ENCODE measurements at regions not wholly inside any gene's neighbourhood (a gene's known extent, or its start where the extent isn't known, plus 50 kb on each side); places are given as distances from the start of the nearest gene placed in this dataset.
"Not testable (repeated sequence)": the region's sequence is repeated elsewhere in the genome, so short reads cannot be mapped to it uniquely, and the experiment has no call there.

DNA sequence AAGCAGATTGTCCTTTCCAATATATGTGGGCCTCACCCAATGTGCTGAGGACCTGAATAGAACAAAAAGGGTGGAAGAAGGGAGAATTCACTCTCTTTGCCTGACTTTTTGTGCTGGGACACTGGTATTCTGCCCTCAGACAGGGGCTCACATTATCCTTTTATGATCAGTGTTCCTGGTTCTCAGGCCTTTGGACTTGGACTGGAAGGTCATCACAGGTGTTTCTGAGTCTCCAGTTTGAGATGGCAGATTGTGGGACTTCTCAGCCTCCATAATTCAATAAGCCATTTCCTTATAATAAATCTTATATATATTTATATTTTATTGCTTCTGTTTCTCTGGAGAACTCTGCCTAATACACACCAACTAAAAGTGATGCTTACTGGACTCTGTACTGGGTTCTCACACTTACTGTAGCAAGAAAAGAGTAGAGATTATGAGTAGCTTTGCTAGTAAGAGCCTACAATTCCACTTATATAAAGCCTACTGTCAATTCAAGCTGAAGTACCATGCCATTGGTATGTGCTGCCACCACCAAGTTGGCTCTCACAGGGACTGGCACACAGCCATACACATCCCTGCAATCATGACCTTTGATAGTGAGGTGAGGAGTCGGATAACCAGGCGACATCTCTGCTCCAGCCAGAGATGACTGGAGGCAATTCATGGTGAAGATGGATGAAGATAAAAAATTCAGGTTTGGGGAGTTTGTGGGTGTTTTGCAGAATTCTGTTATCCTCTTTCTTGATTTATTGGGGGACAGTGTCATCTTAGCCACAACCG, 130.7 kb upstream of the NR3C1 start:
- no peak for DNase-seq (ENCODE audit: low read depth in 2 of 2)

- DNase-seq (ENCODE audit: low read depth in 2 of 2): no peak
Measured at GRCh38 chr5:143533475-143533874, 130.0 kb upstream of the NR3C1 start.

GRCh38 chr5:143527808-143528207, 124.3 kb upstream of the NR3C1 start:
- no peak for DNase-seq (ENCODE audit: low read depth in 2 of 2)

GRCh38 chr5:143525176-143525575, 121.7 kb upstream of the NR3C1 start:
- DNase-seq (ENCODE audit: low read depth in 2 of 2): no peak

- DNase-seq (ENCODE audit: low read depth in 2 of 2): no peak
Measured at GRCh38 chr5:143524338-143524945, 121.0 kb upstream of the NR3C1 start.

- no peak for DNase-seq (ENCODE audit: low read depth in 2 of 2)
Measured at GRCh38 chr5:143521846-143522400, 118.4 kb upstream of the NR3C1 start.

- DNase-seq (ENCODE audit: low read depth in 2 of 2): no peak
Measured at GRCh38 chr5:143521141-143521540, 117.7 kb upstream of the NR3C1 start.

- DNase-seq (ENCODE audit: low read depth in 2 of 2): not testable (repeated sequence)
Measured at GRCh38 chr5:143519215-143519614, 115.7 kb upstream of the NR3C1 start.

DNA sequence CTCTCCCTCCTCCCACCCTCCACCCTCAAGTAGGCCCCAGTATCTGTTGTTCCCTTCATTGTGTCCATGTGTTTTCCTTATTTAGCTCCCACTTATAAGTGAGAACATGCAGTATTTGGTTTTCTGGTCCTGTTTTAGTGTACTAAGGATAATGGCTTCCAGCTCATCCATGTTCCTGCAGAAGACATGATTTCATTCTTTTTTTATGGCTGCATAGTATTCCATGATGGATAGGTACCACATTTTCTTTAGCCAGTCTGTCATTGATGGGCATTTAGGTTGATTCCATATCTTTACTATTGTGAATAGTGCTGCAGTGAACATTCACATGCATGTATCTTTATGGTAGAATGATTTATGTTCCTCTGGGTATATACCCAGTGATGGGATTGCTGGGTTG, 114.3 kb upstream of the NR3C1 start:
- not testable (repeated sequence) for DNase-seq (ENCODE audit: low read depth in 2 of 2)

GRCh38 chr5:143516249-143516648, 112.8 kb upstream of the NR3C1 start:
- DNase-seq (ENCODE audit: low read depth in 2 of 2): no peak

DNA sequence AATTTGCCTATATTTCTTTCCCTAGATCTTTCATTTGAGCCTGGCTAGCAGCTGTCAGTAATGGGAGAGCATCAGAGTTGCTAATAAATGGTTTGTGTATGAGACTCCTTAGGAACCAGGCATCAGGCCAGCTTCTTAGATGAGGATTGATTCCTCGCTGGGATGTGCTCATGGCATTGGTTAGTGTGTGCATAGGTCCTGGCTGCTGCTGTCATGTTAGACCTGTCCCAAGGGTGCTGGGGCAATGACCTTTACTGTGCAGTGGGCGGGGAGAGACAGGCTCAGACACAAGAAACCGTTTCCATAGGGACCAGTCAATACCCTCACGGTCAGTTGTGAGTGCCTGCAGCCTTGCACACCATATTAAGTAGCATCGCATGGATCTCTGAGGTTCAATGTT, 112.3 kb upstream of the NR3C1 start:
- no peak for DNase-seq (ENCODE audit: low read depth in 2 of 2)

DNA sequence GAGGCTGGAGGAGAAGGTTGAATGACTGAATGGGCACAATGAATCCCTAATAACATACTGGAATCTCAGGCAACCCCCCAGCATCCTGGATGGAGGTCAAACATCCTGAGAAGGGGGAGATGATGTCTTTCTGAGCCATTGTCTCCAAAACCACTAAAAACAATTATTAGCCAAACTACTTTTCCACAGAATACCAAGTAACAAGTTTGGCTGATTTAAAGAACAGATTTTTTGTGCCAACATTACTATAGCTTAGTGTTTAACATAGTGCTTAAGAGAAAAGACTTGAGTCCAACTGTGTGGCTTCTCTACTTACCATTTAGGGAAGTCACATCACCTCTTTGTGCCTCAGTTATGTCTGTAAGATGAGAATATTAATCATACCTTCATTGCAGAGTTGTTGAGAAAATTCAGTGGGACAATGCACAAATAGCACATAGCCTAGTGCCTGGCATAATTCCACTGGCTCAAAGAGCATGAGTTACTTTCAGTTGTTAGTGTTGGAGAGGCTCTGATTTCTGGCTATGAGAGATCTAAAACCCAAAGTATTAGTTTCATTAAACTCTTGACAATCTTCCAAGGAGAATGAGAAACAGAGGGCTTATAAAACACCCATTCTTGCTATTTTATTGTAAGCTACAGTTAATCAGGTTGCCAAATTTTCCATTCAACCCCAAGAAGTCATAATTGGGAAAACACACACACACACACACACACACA, 111.3 kb upstream of the NR3C1 start:
- peak; percentile 56 to 63 for DNase-seq (ENCODE audit: low read depth in 2 of 2)

DNA sequence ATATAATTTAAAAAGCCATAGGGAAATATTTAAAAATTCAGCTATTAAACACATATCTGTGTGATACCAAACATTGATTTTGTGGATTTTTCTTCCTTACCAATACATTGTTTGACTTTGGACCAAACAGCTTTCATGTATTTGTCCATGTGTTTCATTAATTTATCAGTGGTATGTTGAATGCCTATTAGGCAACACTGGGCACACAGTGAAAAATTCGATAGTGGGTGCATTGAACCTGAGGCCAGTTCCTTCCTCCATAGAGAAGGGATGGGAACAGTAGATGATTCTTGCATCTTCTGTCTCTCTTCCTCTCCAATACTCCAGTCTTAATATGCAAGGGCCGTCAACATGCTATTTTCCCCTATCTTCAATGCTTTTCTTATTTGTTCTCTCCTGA, 110.2 kb upstream of the NR3C1 start:
- DNase-seq (ENCODE audit: low read depth in 2 of 2): no peak

- DNase-seq (ENCODE audit: low read depth in 2 of 2): no peak
Measured at GRCh38 chr5:143511736-143512135, 108.2 kb upstream of the NR3C1 start.

DNA sequence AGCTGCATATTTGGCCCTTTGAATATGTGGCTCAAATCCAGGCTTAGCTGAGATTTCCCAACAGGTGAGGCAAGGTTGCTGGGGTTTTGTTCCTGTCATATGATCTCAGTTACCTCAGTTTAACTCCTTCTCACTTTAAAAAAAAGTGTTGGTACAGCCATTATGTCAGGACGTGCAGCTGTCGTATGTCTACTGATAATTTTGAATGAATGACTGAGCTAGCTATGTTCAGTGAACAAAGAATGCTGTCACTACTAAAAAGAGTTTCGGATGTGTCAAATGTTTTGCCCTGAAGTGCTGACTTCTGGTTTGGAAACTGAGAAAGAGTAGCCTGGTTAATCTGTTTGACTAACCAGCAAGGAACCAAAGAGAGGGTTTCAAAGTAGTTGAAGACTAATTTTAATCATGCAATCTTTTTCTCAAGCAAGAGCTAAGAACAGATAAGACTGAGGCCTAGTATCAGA, 106.3 kb upstream of the NR3C1 start:
- DNase-seq (ENCODE audit: low read depth in 2 of 2): no peak

- peak; percentile 92 to 93 for DNase-seq (ENCODE audit: low read depth in 2 of 2)
Measured at GRCh38 chr5:143506836-143507552, 103.5 kb upstream of the NR3C1 start.

GRCh38 chr5:143505934-143506333, 102.4 kb upstream of the NR3C1 start:
- DNase-seq (ENCODE audit: low read depth in 2 of 2): no peak

DNA sequence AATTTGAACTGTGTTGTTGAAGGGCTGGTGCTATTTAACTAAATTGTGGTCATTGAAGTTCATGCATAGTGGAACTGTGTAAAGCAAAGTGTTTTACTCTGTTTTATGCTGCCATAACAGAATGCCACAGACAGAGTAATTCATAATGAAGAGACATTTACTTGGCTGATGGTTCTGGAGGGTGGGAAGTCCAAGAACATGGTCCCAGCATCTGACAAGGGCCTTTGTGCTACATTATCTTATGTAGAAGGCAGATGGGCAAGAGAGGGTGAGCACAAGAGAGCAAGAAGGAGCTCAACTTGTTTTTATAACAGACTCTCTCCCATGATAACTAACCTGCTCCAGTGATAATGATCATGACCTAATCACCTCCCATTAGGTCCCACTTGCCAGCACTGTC, 101.9 kb upstream of the NR3C1 start:
- DNase-seq (ENCODE audit: low read depth in 2 of 2): no peak

GRCh38 chr5:143501310-143502044, 98.0 kb upstream of the NR3C1 start:
- peak; percentile 44 to 60 for DNase-seq (ENCODE audit: low read depth in 2 of 2)

- DNase-seq (ENCODE audit: low read depth in 2 of 2): no peak
Measured at GRCh38 chr5:143499480-143500114, 96.1 kb upstream of the NR3C1 start.

- no peak for DNase-seq (ENCODE audit: low read depth in 2 of 2)
Measured at GRCh38 chr5:143498821-143499220, 95.3 kb upstream of the NR3C1 start.

Measured in fibroblast of skin of left quadriceps (primary cell).